ENCODE measurements at regions not wholly inside any gene's neighbourhood (a gene's known extent, or its start where the extent isn't known, plus 50 kb on each side); places are given as distances from the start of the nearest gene placed in this dataset.

- DNase-seq = no peak
Observed at GRCh38 chr13:70473907-70474306, 365.7 kb upstream of the KLHL1 start.

- DNase-seq = no peak
Observed at GRCh38 chr13:70469077-70469476, 360.8 kb upstream of the KLHL1 start.

GRCh38 chr13:70457474-70457873 is 349.2 kb upstream of the KLHL1 start:
- no peak for DNase-seq

DNA sequence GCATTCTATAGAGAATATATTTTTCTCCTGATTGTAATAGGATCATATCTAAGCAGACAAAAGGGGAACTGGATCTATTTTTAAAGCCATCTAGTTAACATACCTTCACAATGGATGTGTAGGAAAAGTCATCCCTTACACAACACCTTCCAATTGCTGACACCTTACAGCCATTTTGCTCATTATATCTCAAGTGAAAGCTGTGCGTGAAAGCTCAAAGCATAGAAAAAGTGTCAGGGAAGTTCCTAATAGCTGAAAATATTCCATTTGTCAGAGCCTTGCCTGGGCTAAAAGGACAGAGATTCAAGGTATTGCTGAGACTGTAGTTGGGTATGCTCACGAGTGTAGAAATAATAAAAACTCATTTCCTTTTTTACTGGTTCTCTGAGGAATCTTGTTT is 340.6 kb upstream of the KLHL1 start:
- no peak for DNase-seq

GRCh38 chr13:70432276-70432805 is 324.1 kb upstream of the KLHL1 start:
- DNase-seq = no peak

GRCh38 chr13:70430256-70430655 is 322.0 kb upstream of the KLHL1 start:
- DNase-seq = no peak

- no peak for DNase-seq
Observed at GRCh38 chr13:70424928-70425327, 316.7 kb upstream of the KLHL1 start.

DNA sequence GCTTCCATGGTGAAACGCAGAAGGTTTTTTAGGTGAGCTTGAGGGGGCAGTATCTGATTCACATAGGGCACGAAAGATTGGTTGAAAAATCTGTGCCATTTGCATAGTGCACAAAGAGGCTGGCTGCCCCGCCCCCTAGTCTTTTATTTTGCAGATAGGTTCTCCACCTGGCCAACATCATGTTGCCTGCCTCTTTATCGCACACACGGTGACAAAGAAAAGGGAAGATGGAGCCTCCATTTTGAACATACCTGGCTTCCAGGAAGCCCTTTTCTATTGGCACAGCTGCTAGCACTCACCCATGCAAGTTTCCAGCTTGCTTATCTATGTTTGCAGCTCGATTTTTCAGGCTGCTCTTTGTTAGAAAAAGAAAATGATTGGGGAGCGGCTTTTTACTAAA is 316.2 kb upstream of the KLHL1 start:
- DNase-seq = no peak

GRCh38 chr13:70415136-70415535 is 306.9 kb upstream of the KLHL1 start:
- DNase-seq = no peak

DNA sequence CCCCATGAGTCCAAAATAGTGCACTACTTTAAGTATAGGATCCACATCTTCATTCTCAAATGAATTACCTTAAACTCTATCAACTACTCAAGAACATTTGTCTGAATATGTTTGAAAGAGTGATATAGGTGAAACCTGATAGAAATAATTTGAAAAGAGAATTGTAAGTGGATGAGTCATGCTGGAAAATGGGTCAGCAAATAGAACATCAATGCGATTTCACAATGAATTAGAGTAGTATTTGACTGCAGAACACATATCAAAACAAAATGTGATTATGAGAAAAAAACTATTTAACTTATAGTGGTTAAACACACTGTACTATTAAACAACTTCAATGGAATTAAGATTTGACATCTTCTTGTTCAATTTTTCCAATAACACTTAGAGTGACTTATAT is 300.6 kb upstream of the KLHL1 start:
- DNase-seq = no peak

DNA sequence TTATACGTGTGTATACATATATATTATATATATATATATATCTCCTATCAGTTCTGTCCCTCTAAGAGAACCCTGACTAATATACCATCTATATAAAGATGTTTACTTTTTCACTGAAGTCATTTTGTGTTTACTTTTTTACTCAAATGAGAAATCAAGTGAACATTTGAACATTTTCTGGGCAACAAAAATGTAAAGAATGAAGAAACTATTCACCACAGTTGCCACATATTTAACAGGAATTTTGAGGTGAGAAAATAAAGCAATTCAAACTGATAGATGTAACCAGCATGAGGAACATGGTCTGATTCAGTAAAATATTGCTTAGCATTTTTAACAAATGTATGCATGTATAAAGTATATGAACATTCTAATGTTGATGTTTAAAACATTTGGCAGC is 299.2 kb upstream of the KLHL1 start:
- DNase-seq = no peak

DNA sequence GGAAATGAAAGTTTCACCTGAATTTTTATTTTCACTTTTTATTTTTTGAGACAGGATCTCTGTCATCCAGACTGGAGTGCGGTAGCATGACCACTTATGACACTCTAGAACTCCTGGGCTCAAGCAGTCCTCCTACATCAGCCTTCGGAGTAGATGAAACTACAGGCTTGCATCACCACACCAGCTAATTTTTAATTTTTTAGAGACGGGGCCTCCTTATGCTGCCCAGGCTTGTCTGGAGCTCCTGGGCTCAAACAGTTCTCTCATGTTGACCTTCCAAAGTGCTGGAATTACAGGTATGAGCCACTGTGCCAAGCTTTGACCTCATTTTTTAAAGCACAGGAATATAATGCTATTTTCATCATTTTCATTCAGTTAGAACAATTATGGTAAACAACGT is 297.0 kb upstream of the KLHL1 start:
- no peak for DNase-seq

DNA sequence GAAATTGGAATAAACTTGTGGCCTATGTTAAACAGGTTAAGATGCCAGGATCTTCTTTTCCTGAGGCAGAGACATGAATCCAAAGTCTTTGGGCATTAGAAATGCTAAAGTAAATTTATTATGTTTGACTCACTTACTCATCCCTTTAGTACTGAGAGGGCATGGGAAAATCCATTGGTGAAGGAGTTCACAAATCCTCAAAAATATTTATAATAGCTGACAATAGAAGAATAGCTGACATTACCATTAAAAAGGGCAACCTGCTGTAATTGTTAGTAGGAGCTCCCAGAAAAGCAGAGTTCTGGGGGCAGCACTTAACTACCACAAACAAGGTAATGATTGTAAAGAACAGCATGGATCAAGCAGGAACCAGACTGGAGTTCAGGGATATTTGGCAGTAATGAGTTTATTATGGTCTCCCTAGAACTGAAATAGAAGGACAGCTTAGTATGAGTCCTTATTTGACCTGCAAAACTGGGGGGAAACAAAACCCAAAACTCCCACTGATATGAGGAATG is 285.8 kb upstream of the KLHL1 start:
- DNase-seq = no peak

DNA sequence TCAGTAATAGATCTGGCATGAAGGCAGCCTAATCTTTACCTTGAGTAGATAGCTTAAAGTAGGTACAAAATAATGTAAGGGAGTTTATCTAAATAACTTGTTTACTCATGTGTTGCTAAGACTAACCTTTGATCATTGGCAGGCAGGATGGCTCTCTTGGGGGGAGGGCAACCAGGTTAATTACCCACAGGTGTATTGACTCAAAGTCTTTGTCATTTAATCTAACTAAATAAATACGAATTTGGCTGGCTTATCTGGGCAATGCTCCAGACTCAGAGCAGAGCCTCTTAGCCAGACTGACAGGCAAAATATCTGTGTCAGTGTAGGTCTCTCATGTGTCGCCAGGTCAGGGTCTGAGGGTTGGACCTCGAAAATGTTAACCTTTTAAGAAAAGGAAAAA is 283.4 kb upstream of the KLHL1 start:
- no peak for DNase-seq

DNA sequence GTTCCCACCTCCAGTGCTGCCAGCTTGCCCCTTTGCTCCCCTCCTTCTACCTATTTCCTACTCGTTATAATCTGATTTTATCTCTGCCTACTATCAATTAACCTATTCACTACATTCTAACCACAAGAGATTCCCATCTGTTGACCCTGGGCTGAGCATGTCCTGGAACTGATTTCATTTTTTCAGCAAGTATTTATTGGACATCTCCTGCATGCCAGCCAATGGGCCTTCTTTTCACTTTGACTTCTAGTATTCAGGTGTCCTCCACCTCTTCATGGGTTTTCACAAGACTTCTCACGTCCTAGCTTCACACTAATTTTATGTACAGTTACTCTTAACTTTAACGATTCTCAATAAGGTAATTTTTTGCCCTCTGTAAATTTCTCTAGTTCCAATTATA is 282.7 kb upstream of the KLHL1 start:
- no peak for DNase-seq

GRCh38 chr13:70390064-70390463 is 281.8 kb upstream of the KLHL1 start:
- no peak for DNase-seq

DNA sequence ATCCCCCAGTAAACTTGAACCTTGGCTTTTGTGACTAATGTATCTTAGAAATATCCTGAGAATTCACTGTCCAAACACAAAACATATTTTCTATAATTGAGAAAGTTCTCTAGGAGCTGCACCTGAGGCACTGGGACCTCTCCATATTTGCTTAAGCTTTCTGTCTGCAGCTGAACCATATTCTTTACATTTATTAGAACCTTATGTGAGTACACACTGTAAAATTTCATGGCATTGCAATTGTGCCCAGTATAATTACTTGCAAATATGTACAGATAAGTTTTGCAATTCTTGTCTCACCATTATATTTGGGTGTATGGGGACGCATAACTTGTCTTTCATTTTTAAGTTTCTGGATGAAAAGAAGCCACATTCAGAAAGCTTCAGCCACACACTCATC is 280.7 kb upstream of the KLHL1 start:
- no peak for DNase-seq

DNA sequence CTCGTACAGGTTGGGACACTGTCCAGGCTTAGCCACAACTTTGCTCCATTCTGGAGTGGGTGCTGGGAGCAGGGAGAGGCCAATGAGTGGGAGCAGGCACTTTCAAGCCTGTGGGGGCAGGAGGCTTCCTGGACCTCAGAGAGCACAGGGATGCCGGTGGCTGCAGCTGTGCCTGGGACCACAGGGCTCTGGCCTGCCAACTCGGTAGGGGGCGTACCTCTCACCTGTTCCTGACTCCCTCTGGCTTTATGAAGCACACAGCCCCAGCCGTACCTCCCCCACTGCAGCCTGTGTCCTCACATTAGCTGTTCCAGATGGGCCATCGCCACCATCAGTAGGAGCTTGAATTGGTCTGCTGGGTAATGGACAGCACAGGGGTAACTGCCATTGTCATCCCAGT is 278.7 kb upstream of the KLHL1 start:
- no peak for DNase-seq

DNA sequence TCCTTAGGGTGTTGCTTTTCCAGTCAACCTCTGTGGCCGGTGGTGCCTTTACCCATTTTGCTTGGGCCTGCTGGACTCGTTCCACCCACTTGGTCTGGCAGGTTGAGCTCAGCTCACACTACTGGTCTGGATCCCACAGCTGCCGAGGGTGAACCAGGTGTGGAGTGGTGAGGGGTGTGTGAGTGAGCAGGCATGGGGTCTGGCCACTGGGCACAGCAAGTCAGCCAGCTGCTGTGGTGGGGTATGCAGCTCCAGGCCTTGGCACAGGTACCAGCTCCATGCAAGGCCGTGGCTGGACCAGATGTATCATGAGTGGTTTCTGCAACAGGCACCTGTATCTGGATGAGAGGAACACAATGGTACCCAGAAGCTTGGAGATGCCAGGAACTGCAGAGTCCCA is 277.6 kb upstream of the KLHL1 start:
- DNase-seq = no peak

DNA sequence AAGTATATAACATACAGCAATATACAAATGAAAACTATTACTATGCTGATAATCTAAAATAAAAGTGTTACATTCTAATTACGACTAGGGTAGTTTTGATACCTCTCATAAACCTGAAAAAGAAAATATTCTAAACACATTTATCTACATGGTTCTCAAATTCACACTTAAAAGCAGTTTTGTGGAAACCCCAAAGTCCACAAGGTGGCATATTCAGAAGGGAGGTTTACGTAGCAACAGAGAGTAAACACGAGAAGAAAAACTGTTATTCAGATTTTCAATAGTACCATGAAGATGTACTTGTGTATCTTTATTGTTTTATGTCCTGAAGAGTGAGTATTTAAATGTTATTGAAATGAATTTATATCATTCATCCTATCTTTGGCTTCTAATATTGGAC is 275.9 kb upstream of the KLHL1 start:
- DNase-seq = no peak

- DNase-seq = no peak
Observed at GRCh38 chr13:70380809-70381208, 272.6 kb upstream of the KLHL1 start.

GRCh38 chr13:70375718-70376117 is 267.5 kb upstream of the KLHL1 start:
- DNase-seq = no peak

DNA sequence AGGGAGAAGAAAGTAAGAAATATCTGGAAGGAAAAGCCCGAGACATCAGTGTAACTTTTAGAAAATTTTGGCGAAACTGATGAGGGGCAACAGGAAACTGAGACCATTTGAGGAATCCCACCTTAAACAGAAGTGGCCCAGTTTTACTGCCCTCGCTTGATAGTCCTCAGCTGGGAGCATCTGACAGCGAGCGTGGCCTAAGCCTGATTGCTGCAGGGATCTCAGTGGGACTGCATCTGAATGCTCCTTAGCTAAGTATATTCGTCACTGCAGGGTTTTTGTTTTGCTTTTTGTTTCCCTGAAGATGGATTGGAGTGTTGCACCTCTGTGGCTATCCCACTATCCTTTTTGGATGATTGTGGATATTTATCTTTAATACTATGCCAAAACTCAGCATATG is 262.7 kb upstream of the KLHL1 start:
- no peak for DNase-seq

GRCh38 chr13:70366720-70367119 is 258.5 kb upstream of the KLHL1 start:
- DNase-seq = no peak

GRCh38 chr13:70363991-70364390 is 255.7 kb upstream of the KLHL1 start:
- DNase-seq = no peak

Data from activated effector memory CD4-positive, alpha-beta T cell treated with Interleukin-2 at 50 U/mL for 16 hours (primary cell).